ENCODE measurements at regions not wholly inside any gene's neighbourhood (a gene's known extent, or its start where the extent isn't known, plus 50 kb on each side); places are given as distances from the start of the nearest gene placed in this dataset.

GRCh38 chr3:159839561-159840379 lies 148.9 kb upstream of the IL12A start, which contains the start of gene SCHIP1:
Gene SCHIP1, plus strand, starts transcription at chr3:159839861.
- no peak for TF ChIP-seq CTCF (IDR thresholded peaks at IDR 0.05; ENCODE audit: low read depth, low read length, missing control alignments)
- H3K4me3 ChIP-seq (ENCODE audit: low read depth, low read length) = peak within 1 kb of the TSS; percentile 30
- DNase-seq (ENCODE audit: low read depth) = no peak

- no peak for DNase-seq (ENCODE audit: low read depth)
- TF ChIP-seq CTCF (IDR thresholded peaks at IDR 0.05; ENCODE audit: low read depth, low read length, missing control alignments) = no peak
- H3K4me3 ChIP-seq (ENCODE audit: low read depth, low read length) = no peak overlapping the region
Measured at GRCh38 chr3:159840703-159841299, 147.8 kb upstream of the IL12A start.

- no peak overlapping the region for H3K4me3 ChIP-seq (ENCODE audit: low read depth, low read length)
- no peak for DNase-seq (ENCODE audit: low read depth)
- no peak for TF ChIP-seq CTCF (IDR thresholded peaks at IDR 0.05; ENCODE audit: low read depth, low read length, missing control alignments)
Measured at GRCh38 chr3:159841766-159842165, 146.9 kb upstream of the IL12A start.

- no peak overlapping the region for H3K4me3 ChIP-seq (ENCODE audit: low read depth, low read length)
- DNase-seq (ENCODE audit: low read depth) = no peak
- no peak for TF ChIP-seq CTCF (IDR thresholded peaks at IDR 0.05; ENCODE audit: low read depth, low read length, missing control alignments)
Measured at GRCh38 chr3:159843840-159844730, 144.6 kb upstream of the IL12A start.

- TF ChIP-seq CTCF (IDR thresholded peaks at IDR 0.05; ENCODE audit: low read depth, low read length, missing control alignments) = no peak
- DNase-seq (ENCODE audit: low read depth) = no peak
- no peak overlapping the region for H3K4me3 ChIP-seq (ENCODE audit: low read depth, low read length)
Measured at GRCh38 chr3:159844801-159845261, 143.8 kb upstream of the IL12A start.

- no peak overlapping the region for H3K4me3 ChIP-seq (ENCODE audit: low read depth, low read length)
- DNase-seq (ENCODE audit: low read depth) = no peak
- TF ChIP-seq CTCF (IDR thresholded peaks at IDR 0.05; ENCODE audit: low read depth, low read length, missing control alignments) = no peak
Measured at GRCh38 chr3:159845737-159846136, 142.9 kb upstream of the IL12A start.

Measured in GM12864 (cell line).